GM18907 (cell line): ENCODE measurements at regions not wholly inside any gene's neighbourhood (a gene's known extent, or its start where the extent isn't known, plus 50 kb on each side); places are given as distances from the start of the nearest gene placed in this dataset.

ENCODE experiments used
- ATAC-seq: cut with Tn5 transposase; IDR thresholded peaks from one replicate; pipeline ENCODE4 v1.9.1; 2021; ENCODE audit warnings: mild to moderate bottlenecking, moderate library complexity; ENCODE audit not compliant: unreplicated experiment

- no peak for ATAC-seq
These were observed 327.5 kb upstream of the ZMIZ1 start for GRCh38 chr10:78740976-78741915.

GRCh38 chr10:78742406-78742729, 326.4 kb upstream of the ZMIZ1 start:
- ATAC-seq = no peak

- no peak for ATAC-seq
These were observed 325.8 kb upstream of the ZMIZ1 start for GRCh38 chr10:78742730-78743615.

GRCh38 chr10:78744056-78744455, 324.7 kb upstream of the ZMIZ1 start:
- ATAC-seq = no peak

- ATAC-seq = no peak
These were observed 324.2 kb upstream of the ZMIZ1 start for GRCh38 chr10:78744491-78745090.

GRCh38 chr10:78745441-78745840, 323.3 kb upstream of the ZMIZ1 start:
- ATAC-seq = no peak

- ATAC-seq = no peak
These were observed 322.5 kb upstream of the ZMIZ1 start for GRCh38 chr10:78746155-78746763.

- no peak for ATAC-seq
These were observed 321.1 kb upstream of the ZMIZ1 start for GRCh38 chr10:78747401-78748234.

GRCh38 chr10:78748235-78748533, 320.6 kb upstream of the ZMIZ1 start:
- ATAC-seq = no peak

- ATAC-seq = no peak
These were observed 319.6 kb upstream of the ZMIZ1 start for GRCh38 chr10:78749200-78749599.

GRCh38 chr10:78749898-78750297, 318.9 kb upstream of the ZMIZ1 start:
- no peak for ATAC-seq

- ATAC-seq = no peak
These were observed 318.3 kb upstream of the ZMIZ1 start for GRCh38 chr10:78750418-78750817.

GRCh38 chr10:78751716-78752115, 317.1 kb upstream of the ZMIZ1 start:
- no peak for ATAC-seq

GRCh38 chr10:78752221-78752620, 316.5 kb upstream of the ZMIZ1 start:
- ATAC-seq = no peak

GRCh38 chr10:78752708-78753107, 316.1 kb upstream of the ZMIZ1 start:
- no peak for ATAC-seq

- no peak for ATAC-seq
These were observed 314.3 kb upstream of the ZMIZ1 start for GRCh38 chr10:78754269-78755062.

GRCh38 chr10:78755063-78755701, 313.6 kb upstream of the ZMIZ1 start:
- no peak for ATAC-seq

- ATAC-seq = no peak
These were observed 312.8 kb upstream of the ZMIZ1 start for GRCh38 chr10:78755877-78756455.
